ENCODE measurements at regions not wholly inside any gene's neighbourhood (a gene's known extent, or its start where the extent isn't known, plus 50 kb on each side); places are given as distances from the start of the nearest gene placed in this dataset.
A peak's percentile ranks its signal among the peaks of the same experiment; 100 is the strongest.

- H4K20me1 ChIP-seq (replicated peaks; ENCODE audit: insufficient read depth): no peaks in the 10 kb centered on the region
- H3K4me3 Mint-ChIP-seq: no peak overlapping the region
- DNase-seq (ENCODE audit: low spot score) (no peak), ATAC-seq (no peak)
- H3K9me2 ChIP-seq (ENCODE audit: insufficient read depth): peaks cover 13% of the 10 kb centered on the region; the same call in 1 of the 2 replicates
- H2AFZ ChIP-seq: 0 out of 2 replicates have a peak overlapping the region, but pooled peaks have one; percentile 6
- TF ChIP-seq NANOG (IDR thresholded peaks at IDR 0.05; ENCODE audit: borderline replicate concordance) (no peak), CTCF (conservative IDR thresholded peaks at IDR 0.05; ENCODE audit: low read depth in 2 of 2) (no peak), POLR2AphosphoS5 (IDR thresholded peaks at IDR 0.05; ENCODE audit: low read depth) (no peak), STAT1 (IDR thresholded peaks at IDR 0.05; ENCODE audit: unreplicated experiment) (no peak), EZH2phosphoT487 (IDR thresholded peaks at IDR 0.05; ENCODE audit: unreplicated experiment) (no peak)
- H3K4me1 ChIP-seq (ENCODE audit: insufficient read depth): 0 out of 2 replicates have a peak, but pooled peaks cover 6% of the 10 kb centered on the region
- no peaks in the 10 kb centered on the region; the same call in 2 of the 3 replicates for H3K9me3 Mint-ChIP-seq
- H3K27me3 ChIP-seq (ENCODE audit: insufficient read depth): no peaks in the 10 kb centered on the region
- H3K27ac Mint-ChIP-seq: no peak overlapping the region
- no peak overlapping the region for H3K27ac ChIP-seq (ENCODE audit: low read depth)
- no peaks in the 10 kb centered on the region for H3K27me3 Mint-ChIP-seq (ENCODE audit: insufficient read depth, low read depth, poor library complexity)
- H3F3A ChIP-seq (replicated peaks; ENCODE audit: low read depth): no peaks in the 10 kb centered on the region
- no peaks in the 10 kb centered on the region for H3K79me2 ChIP-seq (replicated peaks; ENCODE audit: insufficient read depth)
- H3K4me3 ChIP-seq: no peak overlapping the region
- peaks cover 5% of the 10 kb centered on the region; the same call in 2 of the 3 replicates for H3K4me1 Mint-ChIP-seq
- no peak overlapping the region for H3K4me2 ChIP-seq
- H3K36me3 Mint-ChIP-seq (ENCODE audit: low read depth): no peaks in the 10 kb centered on the region
- H3K36me3 ChIP-seq (ENCODE audit: insufficient read depth): no peaks in the 10 kb centered on the region
Measured at GRCh38 chr12:47419497-47419896, 286.3 kb downstream of the RPAP3 start.

DNA sequence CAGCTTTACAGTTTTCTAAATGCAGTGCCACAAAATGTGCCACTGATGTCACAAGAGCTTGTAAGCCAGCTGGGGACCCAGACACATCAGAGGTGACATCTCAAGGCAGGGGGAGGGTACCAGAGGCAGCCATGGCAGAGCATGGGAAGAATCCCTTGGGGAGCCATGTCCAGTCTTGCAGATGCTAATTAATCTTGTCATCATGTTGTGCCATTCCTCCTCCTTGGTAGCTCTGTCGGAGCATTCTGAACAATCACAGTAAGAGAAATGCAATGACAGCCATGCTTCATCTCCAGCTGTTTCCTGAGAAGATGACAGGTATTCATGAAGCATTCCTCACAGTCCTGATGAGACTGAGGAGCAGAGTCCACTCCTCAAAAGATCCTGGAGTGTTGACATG, 287.9 kb downstream of the RPAP3 start:
- Histone ChIP-seq H3K79me2 (replicated peaks; ENCODE audit: insufficient read depth) (no peaks in the 10 kb centered on the region), H4K20me1 (replicated peaks; ENCODE audit: insufficient read depth) (no peaks in the 10 kb centered on the region), H2AFZ (no peak overlapping the region), H3K27ac (ENCODE audit: low read depth) (no peak overlapping the region), H3F3A (replicated peaks; ENCODE audit: low read depth) (no peaks in the 10 kb centered on the region), H3K27me3 (ENCODE audit: insufficient read depth) (no peaks in the 10 kb centered on the region), H3K36me3 (ENCODE audit: insufficient read depth) (no peaks in the 10 kb centered on the region), H3K4me3 (no peak overlapping the region), H3K4me2 (no peak overlapping the region), H3K4me1 (ENCODE audit: insufficient read depth) (0 out of 2 replicates have a peak, but pooled peaks cover 8% of the 10 kb centered on the region), H3K9me2 (ENCODE audit: insufficient read depth) (peaks cover 10% of the 10 kb centered on the region; the same call in 1 of the 2 replicates)
- DNase-seq (ENCODE audit: low spot score) (no peak), ATAC-seq (no peak)
- H3K4me3 Mint-ChIP-seq: no peak overlapping the region
- H3K9me3 Mint-ChIP-seq: no peaks in the 10 kb centered on the region; the same call in 2 of the 3 replicates
- H3K4me1 Mint-ChIP-seq: peaks cover 9% of the 10 kb centered on the region
- H3K27ac Mint-ChIP-seq: no peak overlapping the region
- no peaks in the 10 kb centered on the region for H3K36me3 Mint-ChIP-seq (ENCODE audit: low read depth)
- H3K27me3 Mint-ChIP-seq (ENCODE audit: insufficient read depth, low read depth, poor library complexity): no peaks in the 10 kb centered on the region
- TF ChIP-seq NANOG (IDR thresholded peaks at IDR 0.05; ENCODE audit: borderline replicate concordance) (no peak), ZNF114 (CRISPR knock-in tag; IDR thresholded peaks at IDR 0.05) (no peak), EZH2 (IDR thresholded peaks at IDR 0.05; ENCODE audit: low read depth, unreplicated experiment) (no peak), ZNF331 (CRISPR knock-in tag; IDR thresholded peaks at IDR 0.05; ENCODE audit: low read depth) (no peak), CREB1 (CRISPR knock-in tag; IDR thresholded peaks at IDR 0.05; ENCODE audit: low read depth) (no peak), EZH2phosphoT487 (IDR thresholded peaks at IDR 0.05; ENCODE audit: unreplicated experiment) (no peak), JUNB (IDR thresholded peaks at IDR 0.05; ENCODE audit: unreplicated experiment) (no peak), STAT1 (IDR thresholded peaks at IDR 0.05; ENCODE audit: unreplicated experiment) (no peak)
- TF ChIP-seq, protein P1, sequence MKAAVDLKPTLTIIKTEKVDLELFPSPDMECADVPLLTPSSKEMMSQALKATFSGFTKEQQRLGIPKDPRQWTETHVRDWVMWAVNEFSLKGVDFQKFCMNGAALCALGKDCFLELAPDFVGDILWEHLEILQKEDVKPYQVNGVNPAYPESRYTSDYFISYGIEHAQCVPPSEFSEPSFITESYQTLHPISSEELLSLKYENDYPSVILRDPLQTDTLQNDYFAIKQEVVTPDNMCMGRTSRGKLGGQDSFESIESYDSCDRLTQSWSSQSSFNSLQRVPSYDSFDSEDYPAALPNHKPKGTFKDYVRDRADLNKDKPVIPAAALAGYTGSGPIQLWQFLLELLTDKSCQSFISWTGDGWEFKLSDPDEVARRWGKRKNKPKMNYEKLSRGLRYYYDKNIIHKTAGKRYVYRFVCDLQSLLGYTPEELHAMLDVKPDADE (IDR thresholded peaks at IDR 0.05): no peak
- TF ChIP-seq, protein P2, sequence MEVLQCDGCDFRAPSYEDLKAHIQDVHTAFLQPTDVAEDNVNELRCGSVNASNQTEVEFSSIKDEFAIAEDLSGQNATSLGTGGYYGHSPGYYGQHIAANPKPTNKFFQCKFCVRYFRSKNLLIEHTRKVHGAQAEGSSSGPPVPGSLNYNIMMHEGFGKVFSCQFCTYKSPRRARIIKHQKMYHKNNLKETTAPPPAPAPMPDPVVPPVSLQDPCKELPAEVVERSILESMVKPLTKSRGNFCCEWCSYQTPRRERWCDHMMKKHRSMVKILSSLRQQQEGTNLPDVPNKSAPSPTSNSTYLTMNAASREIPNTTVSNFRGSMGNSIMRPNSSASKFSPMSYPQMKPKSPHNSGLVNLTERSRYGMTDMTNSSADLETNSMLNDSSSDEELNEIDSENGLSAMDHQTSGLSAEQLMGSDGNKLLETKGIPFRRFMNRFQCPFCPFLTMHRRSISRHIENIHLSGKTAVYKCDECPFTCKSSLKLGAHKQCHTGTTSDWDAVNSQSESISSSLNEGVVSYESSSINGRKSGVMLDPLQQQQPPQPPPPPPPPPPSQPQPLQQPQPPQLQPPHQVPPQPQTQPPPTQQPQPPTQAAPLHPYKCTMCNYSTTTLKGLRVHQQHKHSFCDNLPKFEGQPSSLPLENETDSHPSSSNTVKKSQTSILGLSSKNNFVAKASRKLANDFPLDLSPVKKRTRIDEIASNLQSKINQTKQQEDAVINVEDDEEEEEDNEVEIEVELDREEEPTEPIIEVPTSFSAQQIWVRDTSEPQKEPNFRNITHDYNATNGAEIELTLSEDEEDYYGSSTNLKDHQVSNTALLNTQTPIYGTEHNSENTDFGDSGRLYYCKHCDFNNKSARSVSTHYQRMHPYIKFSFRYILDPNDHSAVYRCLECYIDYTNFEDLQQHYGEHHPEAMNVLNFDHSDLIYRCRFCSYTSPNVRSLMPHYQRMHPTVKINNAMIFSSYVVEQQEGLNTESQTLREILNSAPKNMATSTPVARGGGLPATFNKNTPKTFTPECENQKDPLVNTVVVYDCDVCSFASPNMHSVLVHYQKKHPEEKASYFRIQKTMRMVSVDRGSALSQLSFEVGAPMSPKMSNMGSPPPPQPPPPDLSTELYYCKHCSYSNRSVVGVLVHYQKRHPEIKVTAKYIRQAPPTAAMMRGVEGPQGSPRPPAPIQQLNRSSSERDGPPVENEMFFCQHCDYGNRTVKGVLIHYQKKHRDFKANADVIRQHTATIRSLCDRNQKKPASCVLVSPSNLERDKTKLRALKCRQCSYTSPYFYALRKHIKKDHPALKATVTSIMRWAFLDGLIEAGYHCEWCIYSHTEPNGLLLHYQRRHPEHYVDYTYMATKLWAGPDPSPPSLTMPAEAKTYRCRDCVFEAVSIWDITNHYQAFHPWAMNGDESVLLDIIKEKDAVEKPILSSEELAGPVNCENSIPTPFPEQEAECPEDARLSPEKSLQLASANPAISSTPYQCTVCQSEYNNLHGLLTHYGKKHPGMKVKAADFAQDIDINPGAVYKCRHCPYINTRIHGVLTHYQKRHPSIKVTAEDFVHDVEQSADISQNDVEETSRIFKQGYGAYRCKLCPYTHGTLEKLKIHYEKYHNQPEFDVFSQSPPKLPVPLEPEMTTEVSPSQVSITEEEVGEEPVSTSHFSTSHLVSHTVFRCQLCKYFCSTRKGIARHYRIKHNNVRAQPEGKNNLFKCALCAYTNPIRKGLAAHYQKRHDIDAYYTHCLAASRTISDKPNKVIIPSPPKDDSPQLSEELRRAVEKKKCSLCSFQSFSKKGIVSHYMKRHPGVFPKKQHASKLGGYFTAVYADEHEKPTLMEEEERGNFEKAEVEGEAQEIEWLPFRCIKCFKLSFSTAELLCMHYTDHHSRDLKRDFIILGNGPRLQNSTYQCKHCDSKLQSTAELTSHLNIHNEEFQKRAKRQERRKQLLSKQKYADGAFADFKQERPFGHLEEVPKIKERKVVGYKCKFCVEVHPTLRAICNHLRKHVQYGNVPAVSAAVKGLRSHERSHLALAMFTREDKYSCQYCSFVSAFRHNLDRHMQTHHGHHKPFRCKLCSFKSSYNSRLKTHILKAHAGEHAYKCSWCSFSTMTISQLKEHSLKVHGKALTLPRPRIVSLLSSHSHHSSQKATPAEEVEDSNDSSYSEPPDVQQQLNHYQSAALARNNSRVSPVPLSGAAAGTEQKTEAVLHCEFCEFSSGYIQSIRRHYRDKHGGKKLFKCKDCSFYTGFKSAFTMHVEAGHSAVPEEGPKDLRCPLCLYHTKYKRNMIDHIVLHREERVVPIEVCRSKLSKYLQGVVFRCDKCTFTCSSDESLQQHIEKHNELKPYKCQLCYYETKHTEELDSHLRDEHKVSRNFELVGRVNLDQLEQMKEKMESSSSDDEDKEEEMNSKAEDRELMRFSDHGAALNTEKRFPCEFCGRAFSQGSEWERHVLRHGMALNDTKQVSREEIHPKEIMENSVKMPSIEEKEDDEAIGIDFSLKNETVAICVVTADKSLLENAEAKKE (CRISPR knock-in tag; IDR thresholded peaks at IDR 0.05): no peak

Measured in GM23338 (cell line).